Mucosa of rectum (tissue), 2 donors: ENCODE measurements at regions not wholly inside any gene's neighbourhood (a gene's known extent, or its start where the extent isn't known, plus 50 kb on each side); places are given as distances from the start of the nearest gene placed in this dataset.

Source experiments
- H3K27ac ChIP-seq, 2 donors: one replicate each; pipeline ENCODE4 v1.7.0; 2013; ENCODE audit warnings: inconsistent platforms in 2 of 2, low read depth in 2 of 2, low read length in 2 of 2
- H3K27me3 ChIP-seq, 2 donors: one replicate each; pipeline ENCODE4 v1.7.0; 2013; ENCODE audit warnings: low read length in 2 of 2; ENCODE audit not compliant: control insufficient read depth in 2 of 2, insufficient read depth in 2 of 2
- H3K36me3 ChIP-seq, 2 donors: one replicate each; pipeline ENCODE4 v1.7.0; 2013; ENCODE audit warnings: low read length in 2 of 2; ENCODE audit not compliant: control insufficient read depth in 2 of 2, insufficient read depth in 2 of 2
- H3K4me1 ChIP-seq, 2 donors: one replicate each; pipeline ENCODE4 v1.7.0; 2013; ENCODE audit warnings: low read length in 2 of 2, mild to moderate bottlenecking in 1 of 2; ENCODE audit not compliant: control insufficient read depth in 2 of 2, insufficient read depth in 2 of 2
- H3K4me3 ChIP-seq, 2 donors: one replicate each; pipeline ENCODE4 v1.7.0; 2013; ENCODE audit warnings: low read length in 2 of 2
- H3K9ac ChIP-seq, 2 donors: one replicate each; pipeline ENCODE4 v1.7.0; 2013; ENCODE audit warnings: low read length in 2 of 2, low read depth in 1 of 2, mild to moderate bottlenecking in 1 of 2
- H3K9me3 ChIP-seq, 2 donors: one replicate each; pipeline ENCODE4 v1.7.0; 2013; ENCODE audit warnings: low read length in 2 of 2; ENCODE audit not compliant: control insufficient read depth in 2 of 2
- donor health status: healthy.
- donor health status: Normal muscosa, but diverticular disease.

- Histone ChIP-seq H3K27ac (no peak overlapping the region), H3K9me3 (no peaks in the 10 kb centered on the region)
These were observed 99.3 kb downstream of the PHLDA1 start for GRCh38 chr12:75932241-75932640.

GRCh38 chr12:75923964-75924666 is 107.5 kb downstream of the PHLDA1 start:
- H3K4me3 ChIP-seq, result no peak overlapping the region
- no peak overlapping the region for H3K9ac ChIP-seq
- H3K9me3 ChIP-seq, result peaks cover 2 to 3% of the 10 kb centered on the region in 2 donors
- no peaks in the 10 kb centered on the region for H3K36me3 ChIP-seq
- H3K27ac ChIP-seq, result no peak overlapping the region
- H3K4me1 ChIP-seq, result peaks cover 3 to 5% of the 10 kb centered on the region in 2 donors
- H3K27me3 ChIP-seq, result no peaks in the 10 kb centered on the region

More at GRCh38 chr12:75932241-75932640, 99.3 kb downstream of the PHLDA1 start:
- H3K36me3 ChIP-seq, result no peaks in the 10 kb centered on the region
- H3K4me1 ChIP-seq, result peaks cover 0 to 2% of the 10 kb centered on the region in 2 donors
- H3K27me3 ChIP-seq, result no peaks in the 10 kb centered on the region
- no peak overlapping the region for H3K9ac ChIP-seq
- H3K4me3 ChIP-seq, result no peak overlapping the region

GRCh38 chr12:75922944-75923642 is 108.5 kb downstream of the PHLDA1 start:
- no peaks in the 10 kb centered on the region for H3K27me3 ChIP-seq
- H3K27ac ChIP-seq, result no peak overlapping the region
- H3K9me3 ChIP-seq, result peaks cover 2 to 3% of the 10 kb centered on the region in 2 donors
- H3K4me1 ChIP-seq, result peaks cover 3 to 5% of the 10 kb centered on the region in 2 donors
- no peak overlapping the region for H3K4me3 ChIP-seq
- no peak overlapping the region for H3K9ac ChIP-seq
- H3K36me3 ChIP-seq, result no peaks in the 10 kb centered on the region

GRCh38 chr12:75921622-75922289 is 109.8 kb downstream of the PHLDA1 start:
- H3K4me1 ChIP-seq, result peaks cover 3 to 5% of the 10 kb centered on the region in 2 donors
- no peak overlapping the region for H3K9ac ChIP-seq
- no peak overlapping the region for H3K4me3 ChIP-seq
- H3K27me3 ChIP-seq, result no peaks in the 10 kb centered on the region
- H3K36me3 ChIP-seq, result no peaks in the 10 kb centered on the region
- H3K27ac ChIP-seq, result no peak overlapping the region
- H3K9me3 ChIP-seq, result peaks cover 2 to 3% of the 10 kb centered on the region in 2 donors

- Histone ChIP-seq H3K4me3 (no peak overlapping the region), H3K27me3 (no peaks in the 10 kb centered on the region), H3K9ac (no peak overlapping the region), H3K9me3 (no peaks in the 10 kb centered on the region), H3K4me1 (peaks cover 3 to 5% of the 10 kb centered on the region in 2 donors), H3K36me3 (no peaks in the 10 kb centered on the region), H3K27ac (no peak overlapping the region)
These were observed 113.9 kb downstream of the PHLDA1 start for GRCh38 chr12:75917715-75918114.

GRCh38 chr12:75917083-75917482 is 114.5 kb downstream of the PHLDA1 start:
- Histone ChIP-seq H3K9ac (no peak overlapping the region), H3K36me3 (no peaks in the 10 kb centered on the region), H3K9me3 (no peaks in the 10 kb centered on the region), H3K27ac (no peak overlapping the region), H3K4me3 (no peak overlapping the region), H3K27me3 (no peaks in the 10 kb centered on the region), H3K4me1 (peaks cover 3 to 5% of the 10 kb centered on the region in 2 donors)

GRCh38 chr12:75913502-75914351 is 117.8 kb downstream of the PHLDA1 start:
- no peak overlapping the region for H3K9ac ChIP-seq
- no peaks in the 10 kb centered on the region for H3K27me3 ChIP-seq
- H3K36me3 ChIP-seq, result no peaks in the 10 kb centered on the region
- no peaks in the 10 kb centered on the region for H3K4me1 ChIP-seq
- H3K27ac ChIP-seq, result no peak overlapping the region
- H3K4me3 ChIP-seq, result no peak overlapping the region
- H3K9me3 ChIP-seq, result no peaks in the 10 kb centered on the region

- Histone ChIP-seq H3K36me3 (no peaks in the 10 kb centered on the region), H3K9ac (no peak overlapping the region), H3K4me3 (no peak overlapping the region), H3K9me3 (no peaks in the 10 kb centered on the region), H3K4me1 (no peaks in the 10 kb centered on the region), H3K27me3 (no peaks in the 10 kb centered on the region), H3K27ac (no peak overlapping the region)
These were observed 121.6 kb downstream of the PHLDA1 start for GRCh38 chr12:75909714-75910656.

- Histone ChIP-seq H3K9ac (no peak overlapping the region), H3K9me3 (no peaks in the 10 kb centered on the region), H3K4me1 (no peaks in the 10 kb centered on the region), H3K27ac (no peak overlapping the region), H3K27me3 (no peaks in the 10 kb centered on the region), H3K36me3 (no peaks in the 10 kb centered on the region), H3K4me3 (no peak overlapping the region)
These were observed 122.5 kb downstream of the PHLDA1 start for GRCh38 chr12:75908961-75909605.
